ENCODE measurements at regions not wholly inside any gene's neighbourhood (a gene's known extent, or its start where the extent isn't known, plus 50 kb on each side); places are given as distances from the start of the nearest gene placed in this dataset.

DNA sequence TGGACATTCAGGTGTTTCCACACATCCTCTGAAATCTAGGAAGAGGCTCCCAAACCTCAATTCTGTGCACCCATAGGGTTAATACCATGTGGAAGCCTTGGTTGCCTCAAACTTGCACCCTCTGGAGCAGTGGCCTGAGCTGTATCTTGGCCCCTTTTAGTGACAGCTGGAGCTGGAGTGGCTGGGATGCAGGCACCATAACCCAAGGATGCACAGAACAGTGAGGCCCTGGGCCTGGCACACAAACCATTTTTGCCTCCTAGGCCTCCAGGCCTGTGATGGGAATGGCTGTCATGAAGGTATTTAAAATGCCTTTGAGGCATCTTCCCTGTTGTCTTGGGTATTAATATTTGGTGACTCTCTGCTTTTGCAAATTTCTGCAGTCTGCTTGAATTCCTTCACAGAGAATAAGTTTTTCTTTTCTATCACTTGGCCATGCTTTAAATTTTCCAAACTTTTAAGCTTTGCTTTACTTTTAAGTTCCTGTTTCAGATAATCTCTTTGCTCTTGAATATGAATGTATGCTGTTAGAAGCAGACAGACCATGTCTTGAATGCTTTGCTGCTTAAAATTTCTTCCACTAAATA, 1594.5 kb upstream of the PCDH20 start:
- H3K36me3 Mint-ChIP-seq (ENCODE audit: low read depth), result no peaks in the 10 kb centered on the region
- DNase-seq, result no peak
- H3K4me3 Mint-ChIP-seq, result no peak overlapping the region
- no peak overlapping the region for H3K27ac Mint-ChIP-seq
- TF ChIP-seq, protein P1, sequence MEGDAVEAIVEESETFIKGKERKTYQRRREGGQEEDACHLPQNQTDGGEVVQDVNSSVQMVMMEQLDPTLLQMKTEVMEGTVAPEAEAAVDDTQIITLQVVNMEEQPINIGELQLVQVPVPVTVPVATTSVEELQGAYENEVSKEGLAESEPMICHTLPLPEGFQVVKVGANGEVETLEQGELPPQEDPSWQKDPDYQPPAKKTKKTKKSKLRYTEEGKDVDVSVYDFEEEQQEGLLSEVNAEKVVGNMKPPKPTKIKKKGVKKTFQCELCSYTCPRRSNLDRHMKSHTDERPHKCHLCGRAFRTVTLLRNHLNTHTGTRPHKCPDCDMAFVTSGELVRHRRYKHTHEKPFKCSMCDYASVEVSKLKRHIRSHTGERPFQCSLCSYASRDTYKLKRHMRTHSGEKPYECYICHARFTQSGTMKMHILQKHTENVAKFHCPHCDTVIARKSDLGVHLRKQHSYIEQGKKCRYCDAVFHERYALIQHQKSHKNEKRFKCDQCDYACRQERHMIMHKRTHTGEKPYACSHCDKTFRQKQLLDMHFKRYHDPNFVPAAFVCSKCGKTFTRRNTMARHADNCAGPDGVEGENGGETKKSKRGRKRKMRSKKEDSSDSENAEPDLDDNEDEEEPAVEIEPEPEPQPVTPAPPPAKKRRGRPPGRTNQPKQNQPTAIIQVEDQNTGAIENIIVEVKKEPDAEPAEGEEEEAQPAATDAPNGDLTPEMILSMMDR (IDR thresholded peaks at IDR 0.05), result no peak
- no peaks in the 10 kb centered on the region for H3K27me3 Mint-ChIP-seq (ENCODE audit: low read depth, poor library complexity)
- peaks cover 49% of the 10 kb centered on the region for H3K9me3 Mint-ChIP-seq
- H3K4me1 Mint-ChIP-seq, result no peaks in the 10 kb centered on the region

DNA sequence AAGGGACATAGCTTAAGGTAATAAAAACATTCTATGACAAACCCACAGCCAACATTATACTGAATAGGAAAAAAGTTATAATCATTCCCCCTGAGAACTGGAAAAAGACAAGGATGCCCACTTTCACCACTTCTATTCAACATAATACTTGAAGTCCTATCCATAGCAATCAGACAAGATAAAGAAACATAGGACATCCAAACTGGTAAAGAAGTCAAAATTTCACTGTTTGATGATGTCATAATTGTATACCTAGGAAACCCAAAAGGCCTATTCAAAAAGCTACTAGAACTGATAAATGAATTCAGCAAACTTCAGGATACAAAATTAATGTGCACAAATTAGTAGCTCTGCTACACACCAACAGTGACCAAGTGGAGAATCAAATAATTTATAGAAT, 1590.0 kb upstream of the PCDH20 start:
- Mint-ChIP-seq H3K27ac (no peak overlapping the region), H3K36me3 (ENCODE audit: low read depth) (no peaks in the 10 kb centered on the region), H3K4me1 (no peaks in the 10 kb centered on the region), H3K27me3 (ENCODE audit: low read depth, poor library complexity) (no peaks in the 10 kb centered on the region), H3K4me3 (no peak overlapping the region), H3K9me3 (peaks cover 49% of the 10 kb centered on the region)
- no peak for DNase-seq
- TF ChIP-seq, protein P1 (IDR thresholded peaks at IDR 0.05), result no peak

DNA sequence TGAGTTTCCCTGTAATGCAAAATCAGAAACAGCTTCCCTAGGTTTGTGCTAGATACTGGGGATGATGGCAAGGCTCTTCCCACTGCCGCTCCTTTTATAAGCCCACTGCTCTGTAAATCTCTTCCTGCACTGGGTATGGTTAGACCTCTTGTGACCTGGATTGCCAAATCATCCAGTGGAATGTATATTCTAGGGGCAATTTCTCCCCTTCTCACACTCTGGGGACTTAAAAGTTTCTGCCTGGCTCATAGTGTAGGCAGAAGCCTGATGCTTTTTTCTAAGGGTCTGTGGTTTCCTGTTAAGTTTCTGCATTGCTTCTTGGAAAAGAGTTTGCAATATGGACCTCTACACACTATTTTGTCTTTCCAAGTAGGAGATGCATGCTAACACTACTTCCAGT, 1582.0 kb upstream of the PCDH20 start:
- H3K27me3 Mint-ChIP-seq (ENCODE audit: low read depth, poor library complexity), result no peaks in the 10 kb centered on the region
- TF ChIP-seq, protein P1 (IDR thresholded peaks at IDR 0.05), result no peak
- H3K4me1 Mint-ChIP-seq, result no peaks in the 10 kb centered on the region
- H3K9me3 Mint-ChIP-seq, result no peaks in the 10 kb centered on the region
- H3K27ac Mint-ChIP-seq, result no peak overlapping the region
- H3K36me3 Mint-ChIP-seq (ENCODE audit: low read depth), result no peaks in the 10 kb centered on the region
- H3K4me3 Mint-ChIP-seq, result no peak overlapping the region
- no peak for DNase-seq

DNA sequence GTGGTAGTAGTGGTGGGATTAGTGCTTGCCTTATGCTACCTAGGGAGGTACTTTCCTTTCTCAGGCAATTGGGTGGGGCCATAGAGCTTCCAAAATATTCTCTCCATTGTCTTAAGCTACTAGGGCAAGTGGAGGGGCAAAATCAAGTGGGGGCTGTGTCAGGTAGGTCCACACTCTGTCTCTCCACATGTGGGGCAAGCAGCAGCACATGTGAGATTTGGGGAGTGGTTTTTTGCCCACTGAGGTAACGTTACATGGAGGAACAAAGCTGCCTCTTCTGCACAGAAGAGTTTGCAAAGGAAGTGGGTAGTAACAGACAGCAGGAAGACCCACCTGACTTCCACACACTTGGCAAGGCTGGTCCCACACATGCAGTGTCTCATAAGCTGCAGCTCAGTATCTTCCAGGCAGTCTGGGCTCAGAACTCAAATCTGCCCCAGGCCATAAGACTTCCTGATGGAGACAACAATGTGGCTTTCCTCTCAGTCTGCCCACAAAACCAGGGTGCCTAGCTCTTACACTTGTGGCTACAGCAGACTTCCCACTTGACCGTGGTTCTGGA, 1581.5 kb upstream of the PCDH20 start:
- H3K27ac Mint-ChIP-seq, result no peak overlapping the region
- DNase-seq, result no peak
- H3K4me3 Mint-ChIP-seq, result no peak overlapping the region
- no peaks in the 10 kb centered on the region for H3K27me3 Mint-ChIP-seq (ENCODE audit: low read depth, poor library complexity)
- no peaks in the 10 kb centered on the region for H3K36me3 Mint-ChIP-seq (ENCODE audit: low read depth)
- no peaks in the 10 kb centered on the region for H3K9me3 Mint-ChIP-seq
- H3K4me1 Mint-ChIP-seq, result no peaks in the 10 kb centered on the region
- TF ChIP-seq, protein P1 (IDR thresholded peaks at IDR 0.05), result no peak

DNA sequence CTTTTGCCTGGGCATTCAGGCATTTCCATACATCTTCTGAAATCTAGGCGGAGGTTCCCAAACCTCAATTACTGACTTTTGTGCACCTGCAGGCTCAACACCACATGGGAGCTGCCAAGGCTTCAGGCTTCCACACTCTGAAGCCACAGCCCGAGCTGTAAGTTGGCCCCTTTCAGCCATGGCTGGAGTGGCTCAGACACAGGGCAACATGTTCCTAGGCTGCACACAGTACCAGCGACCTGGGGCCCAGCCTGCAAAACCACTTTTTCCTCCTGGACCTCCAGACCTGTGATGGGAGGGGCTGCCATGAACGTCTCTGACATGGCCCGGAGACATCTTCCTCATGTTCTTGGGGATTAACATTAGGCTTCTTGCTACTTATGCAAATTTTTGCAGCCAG, 1558.2 kb upstream of the PCDH20 start:
- H3K4me3 Mint-ChIP-seq, result no peak overlapping the region

More for the DNA sequence above, 1558.2 kb upstream of the PCDH20 start:
- H3K4me1 Mint-ChIP-seq, result no peaks in the 10 kb centered on the region
- H3K9me3 Mint-ChIP-seq, result peaks cover 4% of the 10 kb centered on the region
- no peaks in the 10 kb centered on the region for H3K36me3 Mint-ChIP-seq (ENCODE audit: low read depth)
- DNase-seq, result no peak
- no peak overlapping the region for H3K27ac Mint-ChIP-seq
- no peaks in the 10 kb centered on the region for H3K27me3 Mint-ChIP-seq (ENCODE audit: low read depth, poor library complexity)
- TF ChIP-seq, protein P1 (IDR thresholded peaks at IDR 0.05), result no peak
